HG03060 (cell line): ENCODE measurements at regions not wholly inside any gene's neighbourhood (a gene's known extent, or its start where the extent isn't known, plus 50 kb on each side); places are given as distances from the start of the nearest gene placed in this dataset.

ENCODE experiments used
- ATAC-seq: cut with Tn5 transposase; IDR thresholded peaks from one replicate; pipeline ENCODE4 v1.9.1; 2021; ENCODE audit warnings: low read depth, moderate number of reproducible peaks; ENCODE audit not compliant: unreplicated experiment

GRCh38 chr6:163841326-163841725 lies 426.8 kb downstream of the QKI start:
- no peak for ATAC-seq

GRCh38 chr6:163840880-163841279 lies 426.4 kb downstream of the QKI start:
- no peak for ATAC-seq

GRCh38 chr6:163839296-163839695 lies 424.8 kb downstream of the QKI start:
- no peak for ATAC-seq

- ATAC-seq, result no peak
Observed at GRCh38 chr6:163837691-163838431, 423.3 kb downstream of the QKI start.

- no peak for ATAC-seq
Observed at GRCh38 chr6:163836876-163837690, 422.6 kb downstream of the QKI start.

- ATAC-seq, result no peak
Observed at GRCh38 chr6:163835439-163836171, 421.1 kb downstream of the QKI start.

GRCh38 chr6:163834226-163834970 lies 419.9 kb downstream of the QKI start:
- ATAC-seq, result no peak

GRCh38 chr6:163831736-163832135 lies 417.2 kb downstream of the QKI start:
- no peak for ATAC-seq

GRCh38 chr6:163830641-163831040 lies 416.1 kb downstream of the QKI start:
- ATAC-seq, result no peak

GRCh38 chr6:163828038-163828795 lies 413.7 kb downstream of the QKI start:
- ATAC-seq, result no peak

GRCh38 chr6:163827143-163827542 lies 412.6 kb downstream of the QKI start:
- no peak for ATAC-seq

GRCh38 chr6:163826629-163827028 lies 412.1 kb downstream of the QKI start:
- ATAC-seq, result no peak

GRCh38 chr6:163825033-163825432 lies 410.5 kb downstream of the QKI start:
- no peak for ATAC-seq

GRCh38 chr6:163823577-163823976 lies 409.1 kb downstream of the QKI start:
- no peak for ATAC-seq

GRCh38 chr6:163820745-163821458 lies 406.4 kb downstream of the QKI start:
- no peak for ATAC-seq

- no peak for ATAC-seq
Observed at GRCh38 chr6:163820171-163820570, 405.7 kb downstream of the QKI start.

- ATAC-seq, result no peak
Observed at GRCh38 chr6:163818719-163819118, 404.2 kb downstream of the QKI start.

GRCh38 chr6:163816441-163816840 lies 401.9 kb downstream of the QKI start:
- ATAC-seq, result no peak

- no peak for ATAC-seq
Observed at GRCh38 chr6:163815796-163816195, 401.3 kb downstream of the QKI start.
